OCI-LY1 (cell line): ENCODE measurements at regions not wholly inside any gene's neighbourhood (a gene's known extent, or its start where the extent isn't known, plus 50 kb on each side); places are given as distances from the start of the nearest gene placed in this dataset.

ENCODE experiments used
- CTCF ChIP-seq: fragments of 200-600 bp; sonication (generic), shearing (Covaris generic); IDR thresholded peaks from 2 replicates; pipeline ENCODE4 v1.5.1; 2017; ENCODE audit warnings: mild to moderate bottlenecking, antibody characterized with exemption, low read length, moderate library complexity, mixed read lengths
- EZH2 ChIP-seq: fragments of 200-600 bp; sonication (generic), shearing (Covaris generic); IDR thresholded peaks from 2 replicates; pipeline ENCODE4 v1.8.0; 2017; ENCODE audit warnings: borderline replicate concordance, mixed run types, mild to moderate bottlenecking, antibody characterized with exemption, low read length, moderate library complexity, mixed read lengths

GRCh38 chr12:14191612-14192011 is 173.9 kb upstream of the ATF7IP start:
- TF ChIP-seq CTCF (no peak), EZH2 (no peak)
